ENCODE measurements at regions not wholly inside any gene's neighbourhood (a gene's known extent, or its start where the extent isn't known, plus 50 kb on each side); places are given as distances from the start of the nearest gene placed in this dataset.

- no peak for DNase-seq (ENCODE audit: extremely low read depth in 1 of 2, low read depth in 1 of 2)
These were observed 262.9 kb upstream of the TRPM3 start for GRCh38 chr9:71384343-71384742.

- no peak for DNase-seq (ENCODE audit: extremely low read depth in 1 of 2, low read depth in 1 of 2)
These were observed 262.0 kb upstream of the TRPM3 start for GRCh38 chr9:71383308-71383940.

- DNase-seq (ENCODE audit: extremely low read depth in 1 of 2, low read depth in 1 of 2): no peak
These were observed 246.7 kb upstream of the TRPM3 start for GRCh38 chr9:71368157-71368556.

- no peak for DNase-seq (ENCODE audit: extremely low read depth in 1 of 2, low read depth in 1 of 2)
These were observed 242.9 kb upstream of the TRPM3 start for GRCh38 chr9:71364186-71364955.

- no peak for DNase-seq (ENCODE audit: extremely low read depth in 1 of 2, low read depth in 1 of 2)
These were observed 242.0 kb upstream of the TRPM3 start for GRCh38 chr9:71363286-71363961.

GRCh38 chr9:71361357-71361756 is 239.9 kb upstream of the TRPM3 start:
- DNase-seq (ENCODE audit: extremely low read depth in 1 of 2, low read depth in 1 of 2): no peak

GRCh38 chr9:71357346-71357745 is 235.9 kb upstream of the TRPM3 start:
- DNase-seq (ENCODE audit: extremely low read depth in 1 of 2, low read depth in 1 of 2): no peak

GRCh38 chr9:71355884-71356283 is 234.5 kb upstream of the TRPM3 start:
- no peak for DNase-seq (ENCODE audit: extremely low read depth in 1 of 2, low read depth in 1 of 2)

GRCh38 chr9:71353720-71354119 is 232.3 kb upstream of the TRPM3 start:
- DNase-seq (ENCODE audit: extremely low read depth in 1 of 2, low read depth in 1 of 2): no peak

- no peak for DNase-seq (ENCODE audit: extremely low read depth in 1 of 2, low read depth in 1 of 2)
These were observed 231.4 kb upstream of the TRPM3 start for GRCh38 chr9:71352837-71353236.

GRCh38 chr9:71349218-71349617 is 227.8 kb upstream of the TRPM3 start:
- DNase-seq (ENCODE audit: extremely low read depth in 1 of 2, low read depth in 1 of 2): no peak

GRCh38 chr9:71333321-71333720 is 211.9 kb upstream of the TRPM3 start:
- DNase-seq (ENCODE audit: extremely low read depth in 1 of 2, low read depth in 1 of 2): no peak

- DNase-seq (ENCODE audit: extremely low read depth in 1 of 2, low read depth in 1 of 2): no peak
These were observed 210.2 kb upstream of the TRPM3 start for GRCh38 chr9:71331603-71332002.

- DNase-seq (ENCODE audit: extremely low read depth in 1 of 2, low read depth in 1 of 2): no peak
These were observed 208.5 kb upstream of the TRPM3 start for GRCh38 chr9:71329873-71330272.

GRCh38 chr9:71326360-71326759 is 204.9 kb upstream of the TRPM3 start:
- no peak for DNase-seq (ENCODE audit: extremely low read depth in 1 of 2, low read depth in 1 of 2)

GRCh38 chr9:71323357-71323756 is 201.9 kb upstream of the TRPM3 start:
- DNase-seq (ENCODE audit: extremely low read depth in 1 of 2, low read depth in 1 of 2): no peak

- no peak for DNase-seq (ENCODE audit: extremely low read depth in 1 of 2, low read depth in 1 of 2)
These were observed 200.9 kb upstream of the TRPM3 start for GRCh38 chr9:71322311-71322710.

- DNase-seq (ENCODE audit: extremely low read depth in 1 of 2, low read depth in 1 of 2): no peak
These were observed 187.0 kb upstream of the TRPM3 start for GRCh38 chr9:71308454-71308853.

- DNase-seq (ENCODE audit: extremely low read depth in 1 of 2, low read depth in 1 of 2): no peak
These were observed 184.7 kb upstream of the TRPM3 start for GRCh38 chr9:71306134-71306533.

- no peak for DNase-seq (ENCODE audit: extremely low read depth in 1 of 2, low read depth in 1 of 2)
These were observed 181.9 kb upstream of the TRPM3 start for GRCh38 chr9:71303351-71303750.

- no peak for DNase-seq (ENCODE audit: extremely low read depth in 1 of 2, low read depth in 1 of 2)
These were observed 181.4 kb upstream of the TRPM3 start for GRCh38 chr9:71302776-71303175.

- DNase-seq (ENCODE audit: extremely low read depth in 1 of 2, low read depth in 1 of 2): no peak
These were observed 174.5 kb upstream of the TRPM3 start for GRCh38 chr9:71295928-71296327.
